ENCODE measurements at regions not wholly inside any gene's neighbourhood (a gene's known extent, or its start where the extent isn't known, plus 50 kb on each side); places are given as distances from the start of the nearest gene placed in this dataset.

DNA sequence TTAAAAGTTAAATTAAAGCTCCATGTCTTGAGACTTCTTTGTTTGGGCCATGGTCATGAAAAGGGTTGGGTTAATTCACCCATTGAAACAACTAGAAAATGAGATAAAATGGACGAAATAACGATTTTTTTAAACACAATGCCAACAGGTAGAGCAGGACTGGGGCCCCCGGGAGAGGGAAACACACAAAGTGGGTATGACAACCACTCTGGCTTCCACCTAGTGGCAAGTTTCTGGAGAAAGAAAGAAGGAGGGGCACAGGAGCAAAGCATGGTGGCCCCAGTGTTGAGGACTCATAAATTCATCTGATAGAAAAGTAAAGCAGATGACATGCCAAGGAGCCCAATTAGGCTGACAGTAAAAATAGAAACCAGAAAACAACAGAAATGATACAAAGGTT, 68.4 kb downstream of the MYEOV start:
- in situ Hi-C loops (cut with HindIII; ENCODE audit: low sequenced_read_pairs), result loop anchor here (10.0 kb wide), 2 partner anchors 62 to 248 kb away; no protein-coding TSS in a partner anchor

DNA sequence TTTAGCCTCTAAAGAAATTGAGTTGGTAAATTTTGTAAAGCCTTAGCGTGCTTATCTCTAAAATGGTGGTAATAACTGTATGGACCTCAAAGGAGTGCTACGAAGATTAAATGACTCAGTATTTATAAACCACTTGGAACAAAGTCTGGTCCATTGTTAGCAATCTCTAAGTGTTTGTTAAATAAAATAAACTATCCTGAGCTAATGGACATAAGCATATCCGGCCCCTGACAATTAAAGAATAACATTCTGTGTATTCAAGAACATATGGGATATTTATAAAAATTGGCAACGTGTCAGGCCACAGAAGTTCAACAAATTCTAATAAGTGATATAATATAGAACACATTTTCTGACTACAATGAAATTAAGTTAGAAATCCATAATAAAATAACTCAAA, 71.0 kb downstream of the MYEOV start:
- in situ Hi-C loops (cut with HindIII; ENCODE audit: low sequenced_read_pairs), result loop anchor here (5.0 to 10.0 kb wide), 3 partner anchors 60 to 250 kb away; no protein-coding TSS in a partner anchor

DNA sequence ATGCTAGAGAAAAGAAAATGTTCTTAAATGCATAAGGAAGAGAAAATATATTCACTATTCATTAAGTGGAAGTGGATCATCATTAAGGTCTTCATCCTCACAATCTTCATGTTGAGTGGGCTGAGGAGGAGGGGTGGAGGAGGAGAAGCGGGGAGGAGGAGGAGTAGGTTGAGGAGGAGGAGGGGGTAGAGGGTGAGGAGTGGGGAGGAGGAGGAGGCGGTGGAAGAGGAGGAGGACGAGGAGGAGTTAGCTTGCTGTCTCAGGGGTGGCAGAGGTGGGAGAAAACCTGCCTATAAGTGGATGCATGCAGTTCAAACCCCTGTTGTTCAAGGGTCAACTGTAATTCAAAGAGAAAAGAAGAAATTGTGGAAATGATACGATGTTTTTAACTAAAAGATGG, 71.6 kb downstream of the MYEOV start:
- in situ Hi-C loops (cut with HindIII; ENCODE audit: low sequenced_read_pairs), result loop anchor here (5.0 to 10.0 kb wide), 3 partner anchors 59 to 251 kb away; no protein-coding TSS in a partner anchor

DNA sequence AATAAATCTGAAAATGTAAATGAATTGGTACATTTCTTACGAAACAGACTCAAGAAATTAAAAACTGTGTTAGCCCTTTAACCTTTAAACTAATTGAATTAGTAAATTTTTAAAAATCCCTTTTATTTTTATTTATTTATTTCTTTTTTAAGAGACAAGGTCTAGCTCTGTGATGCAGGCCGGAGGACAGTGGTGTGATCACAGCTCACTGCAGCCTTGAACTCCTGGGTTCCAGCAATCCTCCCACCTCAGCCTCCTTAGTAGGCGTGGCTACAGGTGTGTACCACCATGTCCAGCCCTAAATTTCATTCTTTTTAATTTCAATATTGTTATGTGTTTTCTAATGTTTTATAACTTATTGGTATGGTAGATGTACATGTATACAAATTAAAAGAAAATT, 72.6 kb downstream of the MYEOV start:
- in situ Hi-C loops (cut with HindIII; ENCODE audit: low sequenced_read_pairs), result loop anchor here (5.0 to 10.0 kb wide), 3 partner anchors 58 to 252 kb away; no protein-coding TSS in a partner anchor

DNA sequence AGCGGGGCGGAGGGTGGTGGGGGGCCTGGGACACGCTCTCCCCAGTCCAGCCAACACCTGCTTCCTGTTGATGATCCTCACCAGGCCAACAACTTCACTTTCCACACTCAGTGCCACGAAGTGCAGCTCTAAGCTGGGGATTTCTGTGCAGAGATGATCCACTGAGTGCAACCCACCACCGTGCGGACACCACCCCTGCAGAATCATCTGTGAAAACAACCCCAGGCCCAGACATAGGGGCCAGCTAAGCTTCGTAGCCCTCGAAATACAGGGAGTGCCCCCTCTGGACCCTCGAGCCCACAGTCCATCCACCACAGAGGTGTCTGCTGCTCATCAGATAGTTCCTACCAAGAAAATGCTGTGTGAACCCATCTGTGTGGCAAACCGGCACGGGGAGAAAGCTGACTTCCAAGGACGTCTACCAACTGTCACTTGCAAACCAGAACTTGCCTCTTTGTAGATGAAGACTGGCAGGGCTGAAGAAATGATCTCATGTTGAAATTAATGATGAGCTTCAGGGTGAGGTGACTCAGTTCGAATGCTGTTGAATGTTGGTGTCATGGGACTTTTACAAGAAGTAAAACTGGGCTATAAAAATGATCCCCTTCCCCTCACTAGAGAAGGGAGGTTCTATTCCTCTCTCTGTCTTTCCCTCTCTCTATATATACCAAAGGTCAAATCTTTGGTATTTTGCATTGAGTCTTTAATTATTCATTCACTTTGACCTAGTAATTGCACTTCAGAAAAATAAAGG, 73.4 kb downstream of the MYEOV start:
- in situ Hi-C loops (cut with HindIII; ENCODE audit: low sequenced_read_pairs), result loop anchor here (5.0 to 10.0 kb wide), 3 partner anchors 57 to 253 kb away; no protein-coding TSS in a partner anchor

DNA sequence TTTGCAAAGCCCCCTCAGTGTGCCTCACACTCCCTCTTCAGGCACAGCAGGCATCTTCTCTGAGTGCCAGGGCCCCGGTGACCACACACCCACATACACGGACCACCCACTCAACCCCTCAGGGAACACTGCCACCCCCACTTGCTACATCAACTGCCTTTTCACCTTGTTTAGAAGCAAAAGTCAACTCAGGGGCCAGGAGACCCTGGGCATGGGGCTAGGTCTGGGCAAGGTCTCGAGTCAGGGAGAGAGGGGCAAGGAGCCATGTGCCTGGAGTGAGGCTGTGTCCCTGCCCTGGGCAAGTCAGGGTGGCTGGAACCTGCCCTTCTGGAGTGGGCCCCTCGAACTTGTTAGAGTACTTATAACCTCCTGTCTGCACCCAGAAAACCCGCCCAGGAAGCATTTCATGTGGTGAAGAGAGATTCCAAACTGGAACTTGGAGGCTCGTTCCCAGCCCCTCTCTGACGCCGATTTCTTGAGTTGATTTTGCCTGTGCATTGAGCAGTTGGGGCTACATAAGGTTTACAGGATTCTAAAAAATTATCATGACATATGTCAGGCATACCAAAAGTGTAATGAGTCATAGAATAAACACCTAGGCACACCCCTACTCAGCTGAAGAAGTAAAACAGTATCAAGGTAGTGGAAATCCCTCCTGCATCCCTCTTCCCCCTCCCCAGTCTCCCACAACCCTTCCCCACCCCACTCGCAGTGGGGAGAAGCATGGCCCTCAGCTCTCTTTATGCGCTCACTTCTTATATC, 74.3 kb downstream of the MYEOV start:
- in situ Hi-C loops (cut with HindIII; ENCODE audit: low sequenced_read_pairs), result loop anchor here (5.0 to 10.0 kb wide), 3 partner anchors 57 to 253 kb away; no protein-coding TSS in a partner anchor

DNA sequence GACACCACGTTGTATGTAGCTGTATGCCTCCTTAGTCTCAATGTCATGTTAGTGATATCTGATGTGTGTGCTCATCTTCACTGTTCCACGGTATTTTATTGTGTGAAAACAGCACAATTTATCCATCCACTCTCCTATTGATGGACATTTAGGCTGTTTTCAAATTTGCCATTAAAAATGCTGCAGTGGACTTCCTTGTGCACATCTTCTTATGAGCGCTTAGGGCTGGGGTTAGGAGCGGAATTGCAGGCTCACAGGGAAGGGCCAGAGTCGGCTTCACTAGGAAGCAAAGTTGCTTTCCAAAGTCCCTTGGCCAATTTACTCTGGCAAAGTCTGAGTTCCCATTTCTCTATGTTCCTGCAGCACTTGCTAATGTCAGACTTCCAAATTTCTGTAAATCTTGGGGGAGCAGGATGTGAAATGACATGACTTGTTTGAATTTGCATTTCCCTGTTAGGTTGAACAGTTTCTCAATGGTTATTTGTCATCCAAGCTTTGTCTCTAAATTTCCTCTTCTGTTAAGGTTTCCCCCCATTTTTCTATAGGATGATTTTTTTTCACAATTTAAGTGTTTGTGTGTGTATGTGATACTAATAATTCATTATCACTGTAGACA, 75.4 kb downstream of the MYEOV start:
- in situ Hi-C loops (cut with HindIII; ENCODE audit: low sequenced_read_pairs), result loop anchor here (5.0 to 10.0 kb wide), 3 partner anchors 55 to 255 kb away; no protein-coding TSS in a partner anchor

DNA sequence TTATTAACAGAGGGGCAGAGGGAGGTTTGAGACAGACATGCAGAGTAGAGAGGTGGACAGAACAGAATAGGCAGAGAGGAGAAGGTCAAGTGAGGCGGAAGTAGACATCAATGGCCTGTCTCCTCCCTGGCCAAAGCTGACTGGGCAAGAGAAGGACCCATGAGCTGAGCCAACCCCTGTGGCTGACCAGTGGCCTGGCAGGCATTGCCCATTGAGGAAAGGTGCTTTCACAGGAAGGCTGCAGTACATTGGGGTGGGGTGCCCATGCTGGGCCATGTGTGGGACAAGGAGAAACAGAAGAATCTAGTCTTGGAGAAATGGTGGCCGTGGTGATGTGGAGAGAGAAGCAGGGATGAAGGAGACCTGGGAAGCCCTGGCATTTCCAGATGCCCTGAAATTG, 76.0 kb downstream of the MYEOV start:
- in situ Hi-C loops (cut with HindIII; ENCODE audit: low sequenced_read_pairs), result loop anchor here (5.0 to 10.0 kb wide), 3 partner anchors 55 to 255 kb away; no protein-coding TSS in a partner anchor

DNA sequence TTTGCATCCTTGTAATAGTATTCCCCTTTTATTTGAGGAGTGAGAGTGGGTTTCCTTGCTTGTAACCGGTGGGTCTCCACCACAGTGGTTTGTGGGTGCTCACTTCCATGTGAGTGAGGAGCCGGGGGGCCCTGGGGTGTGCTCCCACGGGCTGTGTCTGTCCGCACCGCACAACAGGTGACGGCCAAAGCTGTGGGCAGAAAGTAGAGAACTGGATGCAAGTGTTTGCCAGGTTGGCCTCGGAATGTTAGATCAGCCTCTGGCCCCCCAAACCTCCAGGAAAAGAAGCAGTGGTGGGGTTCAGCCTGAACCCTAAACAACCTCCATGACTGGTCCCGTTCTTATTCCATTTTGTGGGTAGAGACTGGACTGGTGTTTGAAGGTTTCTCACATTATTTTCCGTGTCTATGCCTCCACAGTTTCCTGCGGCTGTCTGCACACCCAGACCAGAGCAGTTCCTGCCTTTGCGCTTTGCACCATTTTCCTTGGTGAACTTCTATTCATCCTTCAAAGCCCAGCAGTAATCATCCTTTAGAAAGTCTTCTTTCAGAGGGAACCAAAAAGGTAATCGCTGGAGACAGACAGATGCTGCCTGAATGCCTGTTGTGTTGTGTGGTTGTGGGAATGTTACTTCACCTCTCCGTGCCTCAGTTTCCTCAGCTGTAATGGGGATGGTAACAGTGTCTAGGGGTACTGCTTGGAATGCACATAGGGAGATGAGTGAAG, 77.2 kb downstream of the MYEOV start:
- in situ Hi-C loops (cut with HindIII; ENCODE audit: low sequenced_read_pairs), result no loop called here

DNA sequence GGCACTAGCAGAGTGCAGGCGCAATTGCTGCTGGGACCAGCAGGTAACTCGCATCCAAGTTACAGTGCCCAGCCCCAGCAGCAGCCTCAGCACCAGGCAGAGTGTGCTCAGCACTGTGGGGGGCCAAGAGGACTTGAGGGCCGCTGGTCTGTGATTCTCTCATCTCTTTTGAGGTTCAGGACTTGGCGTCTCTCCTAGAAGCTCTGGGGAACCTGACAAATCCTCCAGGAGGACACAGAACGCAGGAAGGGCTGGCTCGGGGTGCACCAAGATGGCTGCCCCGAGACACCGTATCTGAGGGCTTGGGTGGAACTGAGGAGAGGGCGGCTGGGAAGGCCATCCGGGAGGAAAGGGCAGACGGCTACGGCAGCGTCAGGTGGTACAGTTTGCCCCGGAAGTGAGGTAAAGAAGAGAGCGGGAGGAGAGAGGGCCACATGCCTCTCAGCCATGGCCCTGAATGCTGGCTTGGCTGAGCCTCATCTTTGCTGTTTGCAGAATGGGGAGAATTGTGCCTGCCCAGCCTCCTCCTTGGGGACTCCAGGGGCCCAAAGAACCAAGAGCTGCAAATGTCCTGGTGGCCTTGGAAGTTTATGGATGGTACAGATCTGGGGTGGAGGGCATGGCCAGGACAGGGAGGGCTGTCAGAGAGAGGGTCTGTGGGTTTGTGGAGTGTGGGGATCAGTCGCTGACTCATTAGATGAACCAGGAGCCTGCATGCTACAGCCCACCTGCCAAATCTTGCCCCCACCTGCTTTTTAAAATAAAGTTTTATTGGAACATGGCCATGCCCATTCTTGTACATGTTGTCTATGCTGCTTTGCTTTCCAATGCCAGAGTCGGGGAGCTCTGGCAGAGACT, 78.0 kb downstream of the MYEOV start:
- in situ Hi-C loops (cut with HindIII; ENCODE audit: low sequenced_read_pairs), result no loop called here

DNA sequence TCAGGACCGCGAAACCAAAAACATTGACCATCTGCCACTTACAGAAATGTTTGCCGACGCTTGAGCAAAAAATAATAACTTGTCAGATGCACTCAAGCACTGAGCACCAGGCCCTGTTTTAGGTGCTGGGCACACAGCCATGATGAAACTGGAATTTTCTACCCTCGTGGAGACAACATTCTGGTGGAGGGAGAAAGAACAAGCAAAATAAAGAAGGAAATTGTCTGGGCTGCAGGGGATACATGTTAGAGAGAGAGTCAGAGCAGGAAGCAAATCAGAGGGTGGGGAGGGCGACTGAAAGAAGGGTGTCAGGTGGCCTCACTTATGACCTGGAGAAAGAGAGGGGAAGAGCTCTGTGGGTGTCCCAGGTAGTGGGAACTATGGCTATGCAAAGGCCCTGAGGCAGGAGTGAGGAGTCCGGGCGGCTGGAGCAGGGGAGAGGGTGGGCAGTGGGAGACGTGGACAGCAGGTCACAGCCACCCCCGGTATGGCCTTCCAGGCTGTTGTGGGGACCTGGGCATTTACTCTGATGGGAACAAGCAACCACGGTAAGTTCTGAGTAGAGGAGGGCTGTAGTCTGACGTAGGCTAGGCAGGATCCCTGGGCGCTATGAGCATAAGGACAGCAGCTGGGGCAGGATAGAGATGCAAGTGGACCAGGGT, 78.8 kb downstream of the MYEOV start:
- in situ Hi-C loops (cut with HindIII; ENCODE audit: low sequenced_read_pairs), result no loop called here

DNA sequence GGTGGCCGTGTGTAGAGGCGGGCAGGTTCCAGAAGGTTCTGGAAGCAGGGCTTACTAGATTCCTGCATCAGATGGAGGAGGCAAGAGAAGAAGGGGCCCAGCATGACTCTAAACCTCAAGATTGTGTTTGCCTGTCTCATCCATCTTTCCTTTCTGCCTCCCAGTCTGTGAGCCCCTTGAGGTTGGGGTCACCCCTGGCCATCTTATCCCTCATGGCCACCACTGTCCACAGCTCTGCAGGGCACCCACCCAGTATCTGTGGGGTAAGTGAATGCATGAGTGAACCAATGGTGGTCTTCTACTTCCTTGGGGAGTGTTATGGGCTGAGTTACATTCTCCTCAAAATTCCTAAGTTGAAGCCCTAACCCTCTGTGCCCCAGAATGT, 79.3 kb downstream of the MYEOV start:
- in situ Hi-C loops (cut with HindIII; ENCODE audit: low sequenced_read_pairs), result no loop called here

DNA sequence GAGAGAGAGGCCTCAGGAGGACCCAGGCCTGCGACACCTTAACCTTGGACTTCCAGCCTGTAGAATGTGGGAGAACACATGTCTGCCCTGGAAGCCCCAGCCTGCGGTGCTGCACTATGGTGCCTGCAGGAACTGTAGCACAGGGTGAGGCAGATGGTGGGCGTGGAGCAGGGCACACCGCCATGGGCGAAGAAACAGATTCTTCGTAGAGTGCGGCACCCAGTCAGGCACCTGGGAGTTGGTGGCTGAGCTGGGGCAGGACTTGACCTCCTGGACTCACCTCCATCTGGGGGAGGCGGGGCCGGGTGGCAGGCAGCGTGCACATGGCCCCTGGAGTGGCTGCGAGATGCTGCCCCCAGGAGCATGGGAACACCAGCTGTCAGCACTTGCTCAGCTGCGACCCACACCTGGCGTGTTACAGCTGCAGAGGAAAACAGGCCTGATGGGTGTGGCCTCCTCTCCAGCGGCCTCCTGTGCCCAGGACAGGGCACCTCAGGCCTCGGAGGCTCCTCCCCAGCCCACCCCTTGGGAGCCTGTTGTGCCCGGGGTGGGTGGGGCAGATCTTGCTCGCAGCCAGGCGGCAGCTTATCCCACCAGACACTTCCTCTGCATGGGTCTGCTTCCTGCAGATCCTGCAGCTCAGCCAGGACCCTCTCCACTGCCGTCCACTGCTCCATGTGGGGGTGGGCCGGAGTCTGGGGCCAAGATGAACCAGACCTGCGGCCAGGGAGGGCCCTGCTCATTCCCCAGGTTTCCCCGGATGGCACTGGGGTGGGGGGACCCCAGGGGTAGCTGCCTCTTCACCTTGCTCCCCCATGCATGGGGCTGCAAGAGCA, 80.4 kb downstream of the MYEOV start:
- in situ Hi-C loops (cut with HindIII; ENCODE audit: low sequenced_read_pairs), result no loop called here

DNA sequence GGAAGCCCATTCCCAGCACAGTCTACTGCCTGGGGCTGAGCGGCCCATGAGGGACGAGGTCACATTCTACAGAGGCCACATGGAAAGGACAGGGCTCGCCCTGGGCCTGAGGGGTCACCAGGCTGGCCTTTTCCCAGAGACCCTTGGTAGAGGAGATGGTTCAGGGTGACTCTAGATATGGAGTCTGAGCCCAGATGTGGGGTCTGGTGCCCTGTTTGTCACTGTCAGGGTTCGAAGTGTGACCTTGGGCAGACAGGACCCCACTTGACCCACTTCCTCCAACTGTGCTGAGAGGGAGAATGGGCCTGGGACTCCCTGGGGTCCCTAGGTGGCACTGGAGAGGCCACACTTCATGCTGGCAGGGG, 81.0 kb downstream of the MYEOV start:
- in situ Hi-C loops (cut with HindIII; ENCODE audit: low sequenced_read_pairs), result no loop called here

DNA sequence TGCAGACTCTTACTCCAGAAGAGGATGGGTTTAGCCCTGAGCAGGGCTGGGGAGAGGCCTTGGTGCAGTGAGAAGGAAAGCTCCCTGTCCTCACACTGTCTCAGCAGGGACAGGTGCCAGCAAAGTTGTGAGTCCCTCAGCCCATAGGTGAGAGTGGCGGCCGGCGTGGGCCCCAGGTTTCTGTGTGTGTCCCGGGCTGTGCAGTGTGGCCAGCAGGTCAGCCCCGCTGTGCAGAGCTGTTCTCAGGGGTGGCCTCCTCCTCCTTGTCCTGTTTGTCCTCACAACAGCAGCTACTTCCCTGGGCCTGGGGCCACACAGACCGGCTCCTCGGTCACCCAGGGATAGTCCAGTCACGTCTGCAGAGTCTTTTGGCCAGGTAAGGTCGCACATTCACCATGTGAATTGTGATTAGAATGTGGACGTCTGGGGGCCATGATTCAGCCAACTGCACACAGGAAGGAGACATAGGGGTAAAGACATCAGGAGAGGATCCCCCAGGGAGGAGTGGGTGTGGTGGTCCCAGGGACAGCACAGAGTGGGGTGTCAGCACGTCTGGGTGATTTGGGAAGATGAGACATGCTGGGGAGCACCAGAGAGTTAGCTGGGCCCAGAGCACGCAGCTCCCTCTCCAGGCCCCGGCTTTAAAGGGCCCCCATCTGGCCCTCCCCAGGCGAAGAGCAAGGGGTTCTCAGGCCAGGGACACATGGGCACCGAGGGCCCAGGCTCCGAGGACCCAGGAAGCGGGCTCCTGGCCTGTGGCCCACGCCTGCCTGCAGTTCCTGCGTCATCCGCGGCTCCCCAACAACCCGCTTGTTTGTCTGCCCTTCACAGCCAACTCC, 81.6 kb downstream of the MYEOV start:
- in situ Hi-C loops (cut with HindIII; ENCODE audit: low sequenced_read_pairs), result no loop called here

DNA sequence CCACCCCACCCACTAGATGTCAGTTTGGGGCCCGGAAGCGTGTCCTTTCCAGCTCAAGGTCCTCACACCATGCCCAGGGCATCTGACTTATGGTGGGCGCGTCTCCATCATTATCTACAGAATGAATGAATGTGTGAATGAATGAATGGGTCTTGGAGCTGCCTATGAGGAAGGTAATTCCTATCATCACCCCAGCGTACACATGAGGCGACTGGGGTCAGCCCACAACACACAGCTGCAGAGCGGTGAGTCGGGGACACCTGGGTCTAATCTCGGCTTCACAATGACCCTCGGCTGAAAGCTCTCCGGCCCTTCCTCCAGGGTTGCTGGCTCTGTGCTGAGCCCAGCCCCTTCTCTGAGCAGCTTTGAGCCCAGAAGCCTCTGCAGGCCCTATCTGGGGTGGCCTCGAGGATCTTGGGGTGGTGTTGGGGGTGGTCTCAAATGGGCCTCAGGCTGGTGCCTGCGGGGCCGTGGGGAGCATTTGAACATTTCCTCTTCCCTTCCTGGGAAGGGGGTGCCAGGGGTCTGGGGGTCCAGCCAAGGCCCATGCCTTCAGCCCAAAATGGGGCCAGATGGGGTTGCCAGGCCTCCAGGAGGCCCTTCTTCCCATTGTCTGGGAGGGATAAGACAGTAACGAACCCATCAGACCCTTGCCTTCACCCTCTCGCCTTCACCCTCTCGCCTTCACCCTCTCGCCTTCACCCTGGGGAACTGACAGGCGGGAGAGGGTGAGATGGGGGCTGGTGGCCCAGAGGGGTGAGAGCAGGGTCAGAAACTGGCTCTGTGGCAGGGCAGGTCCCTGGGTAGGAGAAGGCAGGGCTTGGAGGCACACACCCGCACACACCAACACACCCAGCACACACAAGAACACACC, 82.4 kb downstream of the MYEOV start:
- in situ Hi-C loops (cut with HindIII; ENCODE audit: low sequenced_read_pairs), result no loop called here
